ENCODE measurements at regions not wholly inside any gene's neighbourhood (a gene's known extent, or its start where the extent isn't known, plus 50 kb on each side); places are given as distances from the start of the nearest gene placed in this dataset.
"Not testable (repeated sequence)": the region's sequence is repeated elsewhere in the genome, so short reads cannot be mapped to it uniquely, and the experiment has no call there.

DNA sequence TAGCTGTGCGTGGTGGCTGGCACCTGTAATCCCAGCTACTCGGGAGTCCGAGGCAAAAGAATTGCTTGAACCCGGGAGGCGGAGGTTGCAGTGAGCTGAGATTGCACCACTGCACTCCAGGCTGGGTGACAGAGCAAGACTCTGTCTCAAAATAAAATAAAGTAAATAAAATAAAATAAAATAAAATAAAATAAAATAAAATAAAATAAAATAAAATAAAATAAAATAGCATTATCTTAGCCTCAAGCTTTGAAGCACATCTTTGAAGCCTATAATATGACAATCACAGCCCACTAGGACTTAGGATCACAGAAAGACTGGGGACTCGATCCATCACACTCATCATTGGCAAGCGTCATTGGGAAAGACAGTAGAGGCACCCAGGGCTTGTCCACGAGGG lies 349.1 kb downstream of the SHANK2 start:
- TF ChIP-seq, protein P1, sequence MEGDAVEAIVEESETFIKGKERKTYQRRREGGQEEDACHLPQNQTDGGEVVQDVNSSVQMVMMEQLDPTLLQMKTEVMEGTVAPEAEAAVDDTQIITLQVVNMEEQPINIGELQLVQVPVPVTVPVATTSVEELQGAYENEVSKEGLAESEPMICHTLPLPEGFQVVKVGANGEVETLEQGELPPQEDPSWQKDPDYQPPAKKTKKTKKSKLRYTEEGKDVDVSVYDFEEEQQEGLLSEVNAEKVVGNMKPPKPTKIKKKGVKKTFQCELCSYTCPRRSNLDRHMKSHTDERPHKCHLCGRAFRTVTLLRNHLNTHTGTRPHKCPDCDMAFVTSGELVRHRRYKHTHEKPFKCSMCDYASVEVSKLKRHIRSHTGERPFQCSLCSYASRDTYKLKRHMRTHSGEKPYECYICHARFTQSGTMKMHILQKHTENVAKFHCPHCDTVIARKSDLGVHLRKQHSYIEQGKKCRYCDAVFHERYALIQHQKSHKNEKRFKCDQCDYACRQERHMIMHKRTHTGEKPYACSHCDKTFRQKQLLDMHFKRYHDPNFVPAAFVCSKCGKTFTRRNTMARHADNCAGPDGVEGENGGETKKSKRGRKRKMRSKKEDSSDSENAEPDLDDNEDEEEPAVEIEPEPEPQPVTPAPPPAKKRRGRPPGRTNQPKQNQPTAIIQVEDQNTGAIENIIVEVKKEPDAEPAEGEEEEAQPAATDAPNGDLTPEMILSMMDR (IDR thresholded peaks at IDR 0.05): not testable (repeated sequence)
- not testable (repeated sequence) for TF ChIP-seq EP300 (IDR thresholded peaks at IDR 0.05)

All from ovary (tissue), 3 donors.